ENCODE measurements at regions not wholly inside any gene's neighbourhood (a gene's known extent, or its start where the extent isn't known, plus 50 kb on each side); places are given as distances from the start of the nearest gene placed in this dataset.

- no peak for TF ChIP-seq CTCF (IDR thresholded peaks at IDR 0.05)
- no peak for TF ChIP-seq POLR2A (IDR thresholded peaks at IDR 0.05)
Measured at GRCh38 chr16:17628983-17629382, 158.2 kb upstream of the XYLT1 start.
